HG03520 (cell line): ENCODE measurements at regions not wholly inside any gene's neighbourhood (a gene's known extent, or its start where the extent isn't known, plus 50 kb on each side); places are given as distances from the start of the nearest gene placed in this dataset.

ENCODE experiments used
- ATAC-seq: cut with Tn5 transposase; IDR thresholded peaks from one replicate; pipeline ENCODE4 v1.9.1; 2021; ENCODE audit warnings: mild to moderate bottlenecking, moderate library complexity; ENCODE audit not compliant: unreplicated experiment

DNA sequence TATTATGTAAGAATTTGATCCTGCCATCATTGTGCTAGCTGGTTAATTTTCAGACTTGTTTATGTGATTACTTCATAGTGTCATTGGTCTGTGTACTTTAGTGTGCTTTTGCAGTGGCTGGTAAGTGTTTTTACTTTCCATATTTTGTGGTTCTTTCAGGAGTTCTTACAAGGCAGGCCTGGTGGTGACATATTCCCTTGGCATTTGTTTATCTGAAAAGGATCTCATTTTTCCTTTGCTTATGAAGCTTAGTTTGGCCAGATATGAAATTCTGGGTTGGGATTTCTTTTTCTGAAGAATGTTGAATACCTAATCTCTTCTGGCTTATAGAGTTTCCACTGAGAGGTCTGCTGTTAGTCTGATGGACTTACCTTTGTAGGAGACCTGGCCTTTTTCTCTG lies 72.8 kb upstream of the MC4R start:
- ATAC-seq = no peak

DNA sequence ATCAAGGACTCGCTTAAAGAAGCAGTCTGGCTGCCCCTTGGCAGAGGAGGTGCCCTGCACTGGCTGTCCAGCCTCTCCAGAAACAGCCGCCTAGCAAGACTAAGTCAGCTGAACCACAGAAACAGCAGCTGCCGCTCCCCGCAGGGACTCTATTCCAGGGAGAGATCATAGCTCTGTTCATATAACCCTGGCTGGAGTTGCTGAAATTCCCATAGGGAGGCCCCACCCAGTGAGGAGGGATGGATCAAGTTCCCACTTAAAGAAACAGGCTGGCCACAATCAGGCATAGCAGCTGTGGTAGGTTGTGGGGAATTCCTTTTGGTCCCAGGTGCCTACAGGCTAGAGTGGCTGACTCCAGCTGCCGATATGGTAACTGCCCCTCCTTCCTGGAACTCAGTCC lies 74.2 kb upstream of the MC4R start:
- ATAC-seq = no peak

GRCh38 chr18:60448487-60449267 lies 76.1 kb upstream of the MC4R start:
- no peak for ATAC-seq

- ATAC-seq = no peak
Measured at GRCh38 chr18:60452421-60452820, 79.8 kb upstream of the MC4R start.

DNA sequence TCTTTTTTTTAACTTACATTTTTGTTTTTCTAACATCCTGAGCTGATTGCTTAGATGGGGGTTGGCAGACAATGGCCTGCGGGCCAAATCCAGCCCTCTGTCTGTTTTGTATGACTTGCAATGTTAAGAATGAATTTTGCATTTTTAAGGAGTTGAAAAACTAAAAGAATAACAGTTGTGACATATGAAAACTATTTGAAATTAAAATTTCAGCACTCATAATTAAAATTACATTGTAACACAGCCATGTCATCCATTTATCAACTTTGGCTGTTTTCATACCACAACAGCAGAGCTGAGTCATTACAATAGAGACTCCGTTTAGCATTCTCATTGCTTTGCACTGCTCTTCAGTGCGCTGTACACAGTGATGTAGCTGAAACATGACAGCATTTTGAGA lies 94.1 kb upstream of the MC4R start:
- ATAC-seq = no peak

DNA sequence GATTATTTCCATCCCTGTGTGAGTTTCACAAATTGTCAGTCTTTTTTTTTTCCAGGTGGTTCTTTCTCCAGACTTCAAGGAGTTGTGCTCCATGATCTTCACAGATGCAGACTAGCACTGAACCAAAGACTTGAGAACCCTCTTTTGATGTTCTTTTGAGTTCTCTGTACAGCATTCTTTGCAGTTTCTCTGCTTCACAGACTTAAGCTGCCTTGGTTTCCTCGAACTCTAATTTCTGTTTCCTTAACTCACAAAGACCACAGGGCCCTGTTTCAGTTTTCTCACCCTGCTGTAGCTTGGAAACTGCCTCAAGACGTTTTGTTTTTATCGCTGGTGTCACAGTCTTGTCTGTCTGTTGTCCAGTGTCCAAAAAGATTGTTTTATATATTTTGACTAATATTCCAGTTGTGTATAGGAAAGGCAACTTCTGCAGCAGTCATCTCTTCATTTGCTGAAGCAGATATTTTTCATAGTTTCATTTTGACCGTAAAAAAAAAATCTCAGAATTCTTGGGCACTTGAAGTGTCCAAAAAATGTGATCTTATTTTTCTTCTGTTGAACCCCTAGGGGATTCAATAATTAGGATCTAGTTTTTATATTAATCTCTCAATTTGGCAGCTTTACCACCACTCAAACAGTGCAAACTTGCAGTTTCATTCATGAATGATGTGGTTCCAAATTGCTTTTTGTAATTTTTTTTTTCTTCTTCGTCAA lies 97.0 kb upstream of the MC4R start:
- ATAC-seq = no peak

GRCh38 chr18:60471652-60472051 lies 99.1 kb upstream of the MC4R start:
- no peak for ATAC-seq

- no peak for ATAC-seq
Measured at GRCh38 chr18:60485201-60485600, 112.6 kb upstream of the MC4R start.

DNA sequence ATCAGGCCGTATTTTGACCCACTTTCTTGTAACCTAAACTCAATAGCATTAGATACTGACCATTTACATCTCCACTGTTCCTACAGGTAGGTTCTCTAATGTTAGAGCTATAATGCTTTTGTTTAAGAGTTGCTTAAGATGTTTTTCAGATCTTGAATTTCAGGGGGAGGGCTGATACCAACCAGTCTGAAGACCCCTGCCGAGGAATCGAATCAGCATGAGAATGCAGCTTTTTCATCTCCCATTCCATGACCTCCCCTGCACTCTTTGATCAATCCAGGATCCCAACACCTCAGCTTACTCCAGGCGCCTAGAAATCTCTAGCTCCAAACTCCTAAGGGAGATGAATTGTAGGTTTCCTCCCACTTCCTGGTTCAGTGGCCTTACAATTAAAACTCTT lies 120.5 kb upstream of the MC4R start:
- no peak for ATAC-seq

DNA sequence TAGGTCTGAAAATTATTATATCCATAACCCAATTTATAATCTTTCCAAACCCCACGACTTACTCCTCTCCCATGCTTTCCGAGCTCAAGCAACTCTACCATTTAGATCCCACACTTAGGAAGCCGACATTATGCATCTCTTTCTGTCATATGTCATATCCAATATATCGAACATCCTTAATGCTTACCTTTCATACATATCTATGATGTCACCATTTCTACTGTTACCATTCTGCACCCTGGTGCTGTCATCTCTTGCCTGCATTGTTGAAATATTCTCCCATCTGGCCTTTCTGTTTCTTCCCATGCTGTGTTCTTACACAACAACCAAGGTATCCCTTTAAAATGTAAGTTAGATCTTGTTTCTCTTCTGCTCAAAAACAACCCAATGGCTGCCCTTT lies 127.1 kb upstream of the MC4R start:
- ATAC-seq = no peak

- ATAC-seq = no peak
Measured at GRCh38 chr18:60500960-60501359, 128.4 kb upstream of the MC4R start.

DNA sequence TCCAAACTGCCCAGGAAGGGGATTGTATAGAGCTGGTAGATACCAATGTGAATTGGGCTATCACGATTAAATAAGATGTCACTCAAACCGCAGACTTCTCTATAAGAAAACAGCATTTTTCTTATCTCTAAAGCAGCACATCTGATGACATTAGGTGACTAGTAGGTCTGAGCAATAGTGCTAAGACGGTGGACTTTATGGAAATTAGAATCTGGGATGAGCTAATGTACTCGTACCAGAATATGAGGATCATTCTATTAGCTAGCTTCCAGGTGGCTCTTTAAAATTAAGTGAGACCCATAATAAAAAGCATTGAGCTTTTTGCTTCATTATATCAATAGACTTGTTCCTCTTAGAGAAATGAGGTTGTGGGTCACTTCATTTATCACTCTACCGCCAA lies 130.0 kb upstream of the MC4R start:
- no peak for ATAC-seq

DNA sequence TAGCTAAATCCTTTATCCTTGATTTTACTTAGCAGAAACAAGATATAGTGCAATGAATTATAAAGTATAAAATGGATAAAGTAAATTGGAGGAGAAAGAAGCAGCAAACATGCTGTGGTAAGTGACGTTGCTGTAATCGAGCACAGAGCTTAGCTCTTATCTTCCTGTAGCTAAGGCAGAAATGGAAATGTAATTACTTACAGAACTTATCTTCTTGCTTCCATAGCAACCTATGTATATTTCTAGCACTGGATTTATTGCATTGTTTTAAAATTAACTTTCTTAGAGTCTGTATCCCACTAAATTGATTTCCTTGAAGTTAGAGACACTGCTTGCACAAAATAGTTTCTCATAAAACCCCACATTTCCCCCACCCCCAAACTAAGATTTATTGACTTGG lies 130.6 kb upstream of the MC4R start:
- no peak for ATAC-seq

- no peak for ATAC-seq
Measured at GRCh38 chr18:60506190-60506589, 133.6 kb upstream of the MC4R start.

DNA sequence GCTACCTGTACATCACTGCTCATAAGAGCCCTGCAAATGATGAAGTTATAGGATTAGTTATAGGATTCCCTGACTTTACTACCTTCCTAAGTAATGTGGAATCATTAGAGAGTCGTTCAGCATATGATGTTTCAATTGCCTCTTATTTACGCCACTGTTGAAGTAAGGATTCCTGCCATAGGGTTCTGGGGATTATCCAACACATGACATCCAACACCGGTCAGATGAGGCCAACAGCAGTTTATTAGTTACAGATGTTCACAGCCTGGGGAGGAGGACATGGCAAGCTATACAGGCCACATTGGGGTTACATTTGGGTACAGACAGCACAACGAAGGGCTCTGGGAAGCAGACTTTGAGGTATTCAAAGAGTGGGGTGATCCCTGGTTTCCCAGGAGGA lies 134.1 kb upstream of the MC4R start:
- no peak for ATAC-seq

DNA sequence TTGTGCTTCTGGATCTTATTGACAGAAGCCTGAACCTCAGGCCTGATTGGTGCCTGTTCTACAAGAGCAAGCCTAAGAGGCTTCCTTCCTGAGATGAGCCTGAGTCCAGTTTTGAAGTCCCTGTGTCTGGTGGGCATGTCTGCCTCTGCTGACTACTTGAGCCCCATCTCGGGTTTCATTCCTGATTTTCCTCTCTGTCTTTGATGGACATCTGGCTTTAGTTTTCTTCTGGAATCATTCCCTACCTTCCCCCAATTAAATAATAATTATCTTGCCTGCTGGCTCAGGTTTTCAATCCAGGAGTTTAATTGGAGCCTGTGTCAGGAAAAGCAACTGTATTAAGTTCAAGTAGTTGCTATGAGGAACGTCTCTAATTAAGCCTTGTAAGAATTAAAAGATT lies 135.5 kb upstream of the MC4R start:
- ATAC-seq = no peak

DNA sequence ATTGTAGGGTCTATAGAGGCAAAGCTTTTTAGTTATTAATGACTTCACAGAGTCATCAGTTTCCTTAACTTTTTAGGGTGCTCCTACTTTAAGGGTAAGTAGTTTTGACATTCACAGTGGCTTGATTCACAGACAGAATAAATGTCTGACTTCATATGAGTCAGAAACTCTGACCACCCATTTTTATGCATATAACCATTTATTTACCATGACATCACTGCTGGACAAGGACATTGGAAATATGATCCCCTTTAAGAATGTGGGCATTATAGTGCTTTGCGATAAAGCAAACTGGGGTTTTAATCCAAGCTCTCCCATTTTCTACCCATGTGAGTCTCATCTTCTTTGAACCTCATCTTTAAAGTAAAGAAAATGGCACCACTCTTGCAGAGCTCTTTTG lies 162.0 kb upstream of the MC4R start:
- no peak for ATAC-seq

GRCh38 chr18:60537074-60537473 lies 164.5 kb upstream of the MC4R start:
- ATAC-seq = no peak

GRCh38 chr18:60538891-60539290 lies 166.3 kb upstream of the MC4R start:
- no peak for ATAC-seq

DNA sequence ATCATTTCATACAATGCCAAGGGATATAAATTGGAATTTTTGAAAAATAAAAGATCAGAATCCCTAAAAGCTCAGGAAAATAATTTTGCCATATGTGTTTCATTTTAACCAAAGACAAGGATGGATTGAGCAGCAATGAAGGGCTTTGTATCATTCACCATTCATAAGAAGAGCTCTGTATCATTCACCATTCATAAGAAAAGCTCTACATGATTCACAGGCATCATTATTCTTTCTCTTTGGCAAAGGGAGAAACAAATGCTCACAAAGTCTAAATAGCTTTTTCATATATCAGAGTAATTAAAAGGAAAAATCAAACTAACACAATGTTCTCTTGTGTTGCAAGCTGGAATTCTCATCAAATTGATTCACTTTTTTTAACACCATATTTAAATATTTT lies 169.1 kb upstream of the MC4R start:
- no peak for ATAC-seq

GRCh38 chr18:60543646-60544045 lies 171.1 kb upstream of the MC4R start:
- no peak for ATAC-seq

DNA sequence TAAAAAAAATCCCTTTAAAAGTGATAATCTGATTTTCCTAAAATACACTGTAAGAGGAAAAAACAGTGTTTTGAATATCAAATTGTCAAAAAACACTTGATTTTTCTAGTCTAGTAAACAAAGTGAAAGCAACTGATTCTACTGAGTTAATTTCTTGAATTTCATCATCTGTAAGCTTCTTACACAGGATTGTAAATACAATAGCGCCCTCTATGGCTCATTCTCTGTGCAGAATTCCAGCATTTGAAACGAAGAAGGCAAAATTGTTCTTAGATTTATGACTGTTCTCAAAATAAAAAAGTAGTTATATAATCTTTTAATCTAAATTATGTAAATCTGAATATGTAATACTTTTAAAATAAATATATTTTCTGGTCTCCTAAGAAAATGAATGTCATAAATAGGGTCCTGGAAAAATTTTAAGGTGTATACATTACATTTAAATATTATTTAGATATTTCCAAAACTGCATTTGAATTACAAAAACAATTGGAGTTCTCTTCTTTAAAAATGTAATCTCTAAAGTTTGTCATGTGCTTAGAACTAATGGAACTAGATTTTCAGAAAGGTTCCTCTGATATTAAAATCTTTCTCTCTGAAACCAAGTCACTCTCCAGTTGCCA lies 176.9 kb upstream of the MC4R start:
- no peak for ATAC-seq
